C4-2B (cell line): ENCODE measurements at regions not wholly inside any gene's neighbourhood (a gene's known extent, or its start where the extent isn't known, plus 50 kb on each side); places are given as distances from the start of the nearest gene placed in this dataset.

Experiments
- ZFX ChIP-seq: fragments of 450-650 bp; IDR thresholded peaks from 2 replicates; pipeline ENCODE4 v1.6.1; 2017
- TF ChIP-seq, protein P1 (sequence below): fragments of 450-650 bp; conservative IDR thresholded peaks from 2 replicates; pipeline ENCODE4 v1.5.1; 2017; ENCODE audit warnings: mild to moderate bottlenecking

DNA sequence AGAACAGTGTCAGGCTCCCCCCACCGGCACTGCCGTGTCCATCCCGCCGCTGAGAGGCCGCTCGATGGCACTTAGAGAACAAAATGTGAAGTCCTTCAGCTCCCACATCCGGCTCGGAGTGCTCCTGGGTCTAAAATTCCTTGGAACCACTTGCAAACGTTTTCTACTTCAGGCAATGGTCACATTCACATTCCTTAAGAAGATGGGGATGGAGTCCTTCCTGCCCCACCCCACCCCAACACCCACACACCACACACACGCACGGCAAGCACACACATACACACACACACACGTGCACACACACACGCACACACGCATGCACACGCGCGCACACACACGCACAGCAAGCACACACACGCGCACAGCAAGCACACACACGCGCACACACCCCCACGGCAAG, 83.4 kb downstream of the SOX1 start:
- TF ChIP-seq, protein P1, sequence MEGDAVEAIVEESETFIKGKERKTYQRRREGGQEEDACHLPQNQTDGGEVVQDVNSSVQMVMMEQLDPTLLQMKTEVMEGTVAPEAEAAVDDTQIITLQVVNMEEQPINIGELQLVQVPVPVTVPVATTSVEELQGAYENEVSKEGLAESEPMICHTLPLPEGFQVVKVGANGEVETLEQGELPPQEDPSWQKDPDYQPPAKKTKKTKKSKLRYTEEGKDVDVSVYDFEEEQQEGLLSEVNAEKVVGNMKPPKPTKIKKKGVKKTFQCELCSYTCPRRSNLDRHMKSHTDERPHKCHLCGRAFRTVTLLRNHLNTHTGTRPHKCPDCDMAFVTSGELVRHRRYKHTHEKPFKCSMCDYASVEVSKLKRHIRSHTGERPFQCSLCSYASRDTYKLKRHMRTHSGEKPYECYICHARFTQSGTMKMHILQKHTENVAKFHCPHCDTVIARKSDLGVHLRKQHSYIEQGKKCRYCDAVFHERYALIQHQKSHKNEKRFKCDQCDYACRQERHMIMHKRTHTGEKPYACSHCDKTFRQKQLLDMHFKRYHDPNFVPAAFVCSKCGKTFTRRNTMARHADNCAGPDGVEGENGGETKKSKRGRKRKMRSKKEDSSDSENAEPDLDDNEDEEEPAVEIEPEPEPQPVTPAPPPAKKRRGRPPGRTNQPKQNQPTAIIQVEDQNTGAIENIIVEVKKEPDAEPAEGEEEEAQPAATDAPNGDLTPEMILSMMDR, result no peak
- TF ChIP-seq ZFX, result no peak
